ENCODE measurements at regions not wholly inside any gene's neighbourhood (a gene's known extent, or its start where the extent isn't known, plus 50 kb on each side); places are given as distances from the start of the nearest gene placed in this dataset.

- DNase-seq (ENCODE audit: extremely low read depth in 1 of 4, low spot score in 3 of 4) (no peak), ATAC-seq (no peak), FAIRE-seq (no peak)
- under 1% methylated on average over 11 of the region's 11 CpGs for WGBS (ENCODE audit: insufficient coverage, low coverage, missing lambda C conversion rate)
- intact Hi-C loops (cut with micrococcal nuclease) (no loop called here), in situ Hi-C loops (cut with MboI) (no loop called here)
- Histone ChIP-seq H3K4me2 (ENCODE audit: insufficient read depth, low read length) (no peak overlapping the region), H3K79me2 (ENCODE audit: control insufficient read depth, insufficient read depth, low read length) (no peaks in the 10 kb centered on the region), H3K36me3 (ENCODE audit: control insufficient read depth, insufficient read depth, low read length) (no peaks in the 10 kb centered on the region), H3K9ac (ENCODE audit: insufficient read depth in 1 of 2, low read depth in 2 of 2, low read length in 2 of 2) (no peak overlapping the region), H3K27ac (ENCODE audit: extremely low read depth, low read depth, low read length) (no peak overlapping the region), H3K4me3 (no peak overlapping the region), H3K4me1 (replicated peaks in 1 of 2; ENCODE audit: control insufficient read depth in 2 of 2, insufficient read depth in 2 of 2, low read length in 2 of 2) (no peaks in the 10 kb centered on the region), H2AFZ (ENCODE audit: low read depth, low read length) (no peak overlapping the region), H3K9me1 (ENCODE audit: control insufficient read depth, insufficient read depth, low read length) (no peaks in the 10 kb centered on the region), H3K9me3 (replicated peaks; ENCODE audit: control insufficient read depth, insufficient read depth, low read depth, low read length) (no peaks in the 10 kb centered on the region; the same call in 1 of the 2 replicates), H4K20me1 (replicated peaks; ENCODE audit: control insufficient read depth, insufficient read depth, low read length) (no peaks in the 10 kb centered on the region), H3K27me3 (ENCODE audit: control insufficient read depth in 2 of 2, insufficient read depth in 2 of 2, low read length in 2 of 2) (no peaks in the 10 kb centered on the region)
- ChIA-PET CTCF (ENCODE audit: low intra/inter-chr PET ratio) (no interaction called here), POLR2A (no interaction called here)
- no TSS peak for BruUV-seq (replicated peaks)
- TF ChIP-seq HMG20A (CRISPR knock-in tag; conservative IDR thresholded peaks at IDR 0.05): no peak
These were observed 315.8 kb upstream of the TPK1 start for GRCh38 chr7:145151676-145152075.

DNA sequence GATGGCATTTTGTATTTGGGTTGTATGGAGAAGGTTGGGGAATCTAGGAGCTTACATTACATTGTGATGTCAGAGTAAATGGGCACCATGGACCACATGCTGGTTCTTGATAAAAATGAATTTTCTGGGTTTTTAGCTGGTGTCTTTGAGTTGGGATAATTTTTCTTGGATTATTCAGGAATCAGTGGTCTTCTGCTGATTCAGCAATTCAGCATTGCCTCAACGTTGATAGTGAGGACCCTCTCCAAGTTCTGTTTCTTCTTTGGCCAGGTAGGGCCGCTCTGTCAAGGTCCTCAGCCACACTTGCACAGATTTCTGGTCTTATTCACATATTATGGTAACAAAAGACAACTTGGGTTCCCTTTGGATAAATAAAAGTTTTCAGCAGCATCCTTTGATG is 312.0 kb upstream of the TPK1 start:
- Histone ChIP-seq H3K79me2 (ENCODE audit: control insufficient read depth, insufficient read depth, low read length) (no peaks in the 10 kb centered on the region), H3K9me1 (ENCODE audit: control insufficient read depth, insufficient read depth, low read length) (no peaks in the 10 kb centered on the region), H3K9me3 (replicated peaks; ENCODE audit: control insufficient read depth, insufficient read depth, low read depth, low read length) (no peaks in the 10 kb centered on the region), H3K27ac (ENCODE audit: extremely low read depth, low read depth, low read length) (no peak overlapping the region), H4K20me1 (replicated peaks; ENCODE audit: control insufficient read depth, insufficient read depth, low read length) (no peaks in the 10 kb centered on the region), H3K4me2 (ENCODE audit: insufficient read depth, low read length) (no peak overlapping the region), H2AFZ (ENCODE audit: low read depth, low read length) (no peak overlapping the region), H3K36me3 (ENCODE audit: control insufficient read depth, insufficient read depth, low read length) (no peaks in the 10 kb centered on the region), H3K4me3 (no peak overlapping the region), H3K4me1 (replicated peaks in 1 of 2; ENCODE audit: control insufficient read depth in 2 of 2, insufficient read depth in 2 of 2, low read length in 2 of 2) (no peaks in the 10 kb centered on the region), H3K27me3 (ENCODE audit: control insufficient read depth in 2 of 2, insufficient read depth in 2 of 2, low read length in 2 of 2) (no peaks in the 10 kb centered on the region), H3K9ac (ENCODE audit: insufficient read depth in 1 of 2, low read depth in 2 of 2, low read length in 2 of 2) (no peak overlapping the region)
- DNase-seq (ENCODE audit: extremely low read depth in 1 of 4, low spot score in 3 of 4): no peak
- POLR2A ChIA-PET: no interaction called here
- TF ChIP-seq C11orf30 (IDR thresholded peaks at IDR 0.05; ENCODE audit: low read depth) (peak; percentile 62; the same call in 1 of the 2 replicates), MAFF (IDR thresholded peaks at IDR 0.05; ENCODE audit: low read length) (peak; percentile 85), MAFK (IDR thresholded peaks at IDR 0.05; ENCODE audit: low read length) (peak; percentile 85), ZNF717 (CRISPR knock-in tag; IDR thresholded peaks at IDR 0.05) (no peak), ZEB2 (IDR thresholded peaks at IDR 0.05) (no peak), ZNF316 (IDR thresholded peaks at IDR 0.05) (peak; percentile 81), MAFG (tag; conservative IDR thresholded peaks at IDR 0.05) (peak; percentile 74)
- CTCF ChIA-PET (ENCODE audit: low intra/inter-chr PET ratio): no interaction called here
- no TSS peak for BruUV-seq (replicated peaks)
- in situ Hi-C loops (cut with MboI) (no loop called here), intact Hi-C loops (cut with micrococcal nuclease) (no loop called here)
- WGBS (ENCODE audit: insufficient coverage, low coverage, missing lambda C conversion rate): 0% methylated on average over 2 of the region's 2 CpGs
- no peak for FAIRE-seq
- no peak for ATAC-seq

Data from K562 (cell line).